OCI-LY7 (cell line): ENCODE measurements at regions not wholly inside any gene's neighbourhood (a gene's known extent, or its start where the extent isn't known, plus 50 kb on each side); places are given as distances from the start of the nearest gene placed in this dataset.

Experiments used
- CTCF ChIP-seq: fragments of 200-600 bp; sonication (generic); conservative IDR thresholded peaks from 2 replicates; pipeline ENCODE4 v1.5.1; 2014; ENCODE audit warnings: mild to moderate bottlenecking, antibody characterized with exemption, low read length, moderate library complexity, mixed read lengths
- EZH2phosphoT487 ChIP-seq: fragments of 200-600 bp; sonication (generic); IDR thresholded peaks from 2 replicates; pipeline ENCODE4 v1.6.1; 2018; ENCODE audit warnings: low read depth, borderline replicate concordance, mild to moderate bottlenecking, mixed run types, antibody characterized with exemption, low read length, moderate library complexity, mixed read lengths

DNA sequence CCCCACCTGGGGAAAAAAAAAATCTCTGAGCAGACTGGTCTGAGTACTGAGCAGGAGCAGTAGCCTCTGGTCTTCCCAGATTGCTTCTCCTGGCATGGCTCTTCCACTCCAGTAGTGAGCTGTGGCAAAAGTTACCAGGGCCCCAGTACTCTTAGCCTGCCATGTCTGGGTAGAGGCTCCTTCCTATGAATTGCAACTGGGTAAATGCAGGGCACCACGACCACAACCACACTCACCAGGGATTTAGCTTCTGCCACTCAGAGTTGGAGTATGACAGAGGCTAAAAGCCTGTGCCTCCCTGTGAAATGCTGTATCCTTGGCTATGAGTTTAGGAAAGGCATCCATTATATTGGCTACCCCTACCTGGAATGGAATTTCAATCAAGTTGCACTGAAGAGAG, 67.9 kb upstream of the CCDC54 start:
- no peak for TF ChIP-seq CTCF
- no peak for TF ChIP-seq EZH2phosphoT487
